Calu3 (cell line): ENCODE measurements at regions not wholly inside any gene's neighbourhood (a gene's known extent, or its start where the extent isn't known, plus 50 kb on each side); places are given as distances from the start of the nearest gene placed in this dataset.

Experiments
- BruUV-seq: library from RNA; stranded (reverse); fragments of 400-500 nt; replicated peaks from 2 replicates; lab custom pipeline; 2021; lab: Mats Ljungman, UMichigan
- CTCF ChIA-PET: fragments of 300-600 bp; sonication (Branson Sonifier 250); formaldehyde crosslinking; loops from one replicate; lab custom pipeline; 2022; ENCODE audit warnings: antibody characterized with exemption; lab: Charles Lee
- DNase-seq: peaks from one replicate; pipeline ENCODE4 v3.0.0; 2022
- H3K27ac Mint-ChIP-seq: one replicate; pipeline ENCODE4 v1.8.0; 2022; ENCODE audit warnings: mixed read lengths; ENCODE audit not compliant: unreplicated experiment
- H3K27me3 Mint-ChIP-seq: one replicate; pipeline ENCODE4 v1.8.0; 2022; ENCODE audit warnings: mixed read lengths; ENCODE audit not compliant: unreplicated experiment
- H3K36me3 Mint-ChIP-seq: one replicate; pipeline ENCODE4 v1.8.0; 2022; ENCODE audit warnings: mild to moderate bottlenecking, moderate library complexity, mixed read lengths; ENCODE audit not compliant: insufficient read depth, unreplicated experiment
- H3K4me1 Mint-ChIP-seq: one replicate; pipeline ENCODE4 v1.8.0; 2022; ENCODE audit warnings: mild to moderate bottlenecking, low read depth, mixed read lengths; ENCODE audit not compliant: unreplicated experiment
- H3K4me3 Mint-ChIP-seq: one replicate; pipeline ENCODE4 v1.8.0; 2022; ENCODE audit warnings: mild to moderate bottlenecking, low read depth, moderate library complexity, mixed read lengths; ENCODE audit not compliant: unreplicated experiment
- H3K9me3 Mint-ChIP-seq: one replicate; pipeline ENCODE4 v1.8.0; 2022; ENCODE audit warnings: low read depth, mixed read lengths; ENCODE audit not compliant: unreplicated experiment
- intact Hi-C: fragments of 100-400 bp; cut with micrococcal nuclease; formaldehyde crosslinking; loops from one replicate; pipeline ENCODE4 v1.10.0; 2022; ENCODE audit not compliant: unreplicated experiment
- TF ChIP-seq, protein P1 (sequence below): fragments of 200-600 bp; IDR thresholded peaks from one replicate; pipeline ENCODE4 v1.8.0; 2022; ENCODE audit warnings: antibody characterized with exemption; ENCODE audit not compliant: unreplicated experiment

DNA sequence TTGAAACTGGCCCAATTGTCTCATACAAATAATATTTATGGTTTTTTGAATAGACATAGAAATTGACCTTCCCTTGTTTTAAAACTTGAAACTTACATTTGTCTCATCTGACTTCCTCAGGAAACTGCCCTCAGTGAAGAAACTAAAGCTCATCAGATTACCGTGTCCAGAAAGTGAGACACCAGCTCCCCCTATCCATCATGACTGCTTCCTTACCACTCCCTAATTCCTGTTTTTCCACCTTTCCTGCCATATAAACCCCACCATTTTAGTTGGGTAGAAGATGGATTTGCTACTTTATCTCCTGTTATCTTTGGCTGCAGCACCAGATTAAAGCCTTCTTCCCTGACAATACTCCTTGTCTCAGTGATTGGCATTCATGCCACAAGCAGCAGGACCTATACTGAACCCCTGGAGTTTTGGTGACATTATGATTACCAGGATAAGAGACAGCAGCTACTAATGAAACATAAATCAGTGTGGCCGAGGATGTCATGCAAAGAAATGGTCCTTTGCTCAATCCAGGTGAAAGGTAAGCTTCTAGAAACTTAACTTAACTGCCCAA, 1627.6 kb upstream of the ZEB2 start:
- Mint-ChIP-seq H3K27me3 (no peaks in the 10 kb centered on the region), H3K4me3 (no peak overlapping the region), H3K4me1 (no peaks in the 10 kb centered on the region), H3K36me3 (no peaks in the 10 kb centered on the region), H3K27ac (no peak overlapping the region), H3K9me3 (no peaks in the 10 kb centered on the region)
- BruUV-seq = no TSS peak
- DNase-seq = no peak
- intact Hi-C loops = no loop called here
- TF ChIP-seq, protein P1, sequence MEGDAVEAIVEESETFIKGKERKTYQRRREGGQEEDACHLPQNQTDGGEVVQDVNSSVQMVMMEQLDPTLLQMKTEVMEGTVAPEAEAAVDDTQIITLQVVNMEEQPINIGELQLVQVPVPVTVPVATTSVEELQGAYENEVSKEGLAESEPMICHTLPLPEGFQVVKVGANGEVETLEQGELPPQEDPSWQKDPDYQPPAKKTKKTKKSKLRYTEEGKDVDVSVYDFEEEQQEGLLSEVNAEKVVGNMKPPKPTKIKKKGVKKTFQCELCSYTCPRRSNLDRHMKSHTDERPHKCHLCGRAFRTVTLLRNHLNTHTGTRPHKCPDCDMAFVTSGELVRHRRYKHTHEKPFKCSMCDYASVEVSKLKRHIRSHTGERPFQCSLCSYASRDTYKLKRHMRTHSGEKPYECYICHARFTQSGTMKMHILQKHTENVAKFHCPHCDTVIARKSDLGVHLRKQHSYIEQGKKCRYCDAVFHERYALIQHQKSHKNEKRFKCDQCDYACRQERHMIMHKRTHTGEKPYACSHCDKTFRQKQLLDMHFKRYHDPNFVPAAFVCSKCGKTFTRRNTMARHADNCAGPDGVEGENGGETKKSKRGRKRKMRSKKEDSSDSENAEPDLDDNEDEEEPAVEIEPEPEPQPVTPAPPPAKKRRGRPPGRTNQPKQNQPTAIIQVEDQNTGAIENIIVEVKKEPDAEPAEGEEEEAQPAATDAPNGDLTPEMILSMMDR = no peak
- CTCF ChIA-PET = no interaction called here

DNA sequence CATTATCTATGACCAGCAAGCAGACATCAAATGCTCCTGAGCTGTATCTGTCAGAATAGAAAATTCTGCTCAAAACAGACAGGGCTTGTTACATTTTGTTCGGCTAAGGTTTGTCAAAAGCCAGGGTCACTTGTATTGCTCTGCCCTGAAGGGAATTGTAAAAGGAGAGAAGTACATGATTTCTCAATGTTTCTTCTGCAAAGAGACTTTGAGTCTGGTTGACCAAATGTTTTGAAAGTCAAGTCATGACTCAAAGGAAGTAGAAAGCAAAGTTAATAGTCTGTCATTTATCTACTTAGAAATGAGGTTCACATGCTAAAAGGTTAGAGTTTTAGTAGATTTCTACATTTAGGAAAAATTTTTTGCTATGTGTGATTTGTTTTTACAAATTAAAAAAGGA, 1624.1 kb upstream of the ZEB2 start:
- no TSS peak for BruUV-seq

DNA sequence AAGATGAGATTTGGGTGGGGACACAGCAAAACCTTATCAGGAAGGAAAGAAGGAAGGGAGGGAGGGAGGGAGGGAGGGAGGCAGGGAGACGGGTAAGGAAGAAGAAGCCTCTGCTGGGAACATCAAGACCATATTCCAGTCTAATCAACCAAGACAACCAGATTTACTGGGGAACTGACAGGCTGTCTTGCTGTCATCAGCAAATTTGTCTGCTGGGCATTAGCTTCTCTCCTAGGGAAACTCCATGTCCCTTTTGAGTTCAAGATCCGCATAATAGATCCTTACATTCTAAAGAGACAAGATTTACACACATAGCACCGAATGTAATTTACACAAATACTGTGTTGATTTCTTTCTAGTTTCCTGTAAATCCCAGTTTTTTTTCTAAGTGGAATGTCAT, 1618.9 kb upstream of the ZEB2 start:
- Mint-ChIP-seq H3K9me3 (no peaks in the 10 kb centered on the region), H3K36me3 (no peaks in the 10 kb centered on the region), H3K27ac (no peak overlapping the region), H3K4me1 (no peaks in the 10 kb centered on the region), H3K4me3 (no peak overlapping the region), H3K27me3 (no peaks in the 10 kb centered on the region)
- no peak for DNase-seq
- intact Hi-C loops = no loop called here
- TF ChIP-seq, protein P1 = no peak
- BruUV-seq = no TSS peak
- CTCF ChIA-PET = no interaction called here

More for the DNA sequence above, 1624.1 kb upstream of the ZEB2 start:
- Mint-ChIP-seq H3K27ac (no peak overlapping the region), H3K9me3 (no peaks in the 10 kb centered on the region), H3K4me3 (no peak overlapping the region), H3K36me3 (no peaks in the 10 kb centered on the region), H3K27me3 (no peaks in the 10 kb centered on the region), H3K4me1 (no peaks in the 10 kb centered on the region)
- intact Hi-C loops = no loop called here
- CTCF ChIA-PET = no interaction called here
- TF ChIP-seq, protein P1 = no peak
- no peak for DNase-seq

DNA sequence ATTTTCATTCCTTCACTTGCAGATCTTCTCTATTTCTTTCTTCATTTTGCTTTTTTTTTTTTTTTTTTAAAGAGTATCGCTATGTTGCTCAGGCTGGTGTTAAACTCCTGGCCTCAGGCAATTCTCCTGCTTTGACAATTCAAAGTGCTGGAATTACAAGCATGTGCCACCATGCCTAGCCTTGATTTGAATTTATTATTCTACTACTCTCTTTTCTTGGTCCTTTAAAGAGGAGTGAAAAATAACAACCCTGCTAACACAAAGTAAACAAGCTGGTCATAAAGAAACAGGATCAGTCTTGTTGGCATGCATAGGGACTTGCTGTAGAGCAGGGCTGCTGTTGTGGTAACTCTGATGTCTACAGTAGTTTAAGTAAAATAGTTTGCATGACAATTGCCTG, 1615.3 kb upstream of the ZEB2 start:
- H3K27ac Mint-ChIP-seq = no peak overlapping the region
- H3K36me3 Mint-ChIP-seq = no peaks in the 10 kb centered on the region
- H3K27me3 Mint-ChIP-seq = no peaks in the 10 kb centered on the region
- H3K9me3 Mint-ChIP-seq = no peaks in the 10 kb centered on the region
- H3K4me3 Mint-ChIP-seq = no peak overlapping the region
- no TSS peak for BruUV-seq
- CTCF ChIA-PET = interaction anchor here (0.6 kb wide), 1 partner anchor 70 kb away, joined by 3 read pairs; no protein-coding TSS in a partner anchor
- no peaks in the 10 kb centered on the region for H3K4me1 Mint-ChIP-seq
- TF ChIP-seq, protein P1 = no peak
- DNase-seq = no peak
- intact Hi-C loops = no loop called here
